GM21786 (cell line): ENCODE measurements at regions not wholly inside any gene's neighbourhood (a gene's known extent, or its start where the extent isn't known, plus 50 kb on each side); places are given as distances from the start of the nearest gene placed in this dataset.

Source experiments
- ATAC-seq: cut with Tn5 transposase; IDR thresholded peaks from one replicate; pipeline ENCODE4 v1.9.1; 2021; ENCODE audit not compliant: unreplicated experiment

- no peak for ATAC-seq
Measured at GRCh38 chr5:136701191-136701590, 335.8 kb upstream of the TRPC7 start.

- ATAC-seq, result no peak
Measured at GRCh38 chr5:136699651-136700050, 334.3 kb upstream of the TRPC7 start.

- no peak for ATAC-seq
Measured at GRCh38 chr5:136698970-136699369, 333.6 kb upstream of the TRPC7 start.

GRCh38 chr5:136694258-136694657 is 328.9 kb upstream of the TRPC7 start:
- ATAC-seq, result no peak

- no peak for ATAC-seq
Measured at GRCh38 chr5:136689552-136689951, 324.2 kb upstream of the TRPC7 start.

GRCh38 chr5:136686192-136686872 is 321.0 kb upstream of the TRPC7 start:
- ATAC-seq, result no peak

GRCh38 chr5:136682986-136683385 is 317.6 kb upstream of the TRPC7 start:
- ATAC-seq, result no peak

- no peak for ATAC-seq
Measured at GRCh38 chr5:136679233-136679632, 313.9 kb upstream of the TRPC7 start.

- ATAC-seq, result no peak
Measured at GRCh38 chr5:136677217-136677616, 311.9 kb upstream of the TRPC7 start.

GRCh38 chr5:136676685-136677084 is 311.3 kb upstream of the TRPC7 start:
- ATAC-seq, result no peak

GRCh38 chr5:136675769-136676168 is 310.4 kb upstream of the TRPC7 start:
- ATAC-seq, result no peak

- ATAC-seq, result no peak
Measured at GRCh38 chr5:136674178-136674577, 308.8 kb upstream of the TRPC7 start.

GRCh38 chr5:136667789-136668188 is 302.4 kb upstream of the TRPC7 start:
- no peak for ATAC-seq

GRCh38 chr5:136666970-136667620 is 301.8 kb upstream of the TRPC7 start:
- ATAC-seq, result peak; percentile 70

- ATAC-seq, result no peak
Measured at GRCh38 chr5:136665331-136665730, 300.0 kb upstream of the TRPC7 start.

- no peak for ATAC-seq
Measured at GRCh38 chr5:136661026-136661425, 295.7 kb upstream of the TRPC7 start.

- no peak for ATAC-seq
Measured at GRCh38 chr5:136656811-136657210, 291.5 kb upstream of the TRPC7 start.

GRCh38 chr5:136655468-136655867 is 290.1 kb upstream of the TRPC7 start:
- no peak for ATAC-seq

- no peak for ATAC-seq
Measured at GRCh38 chr5:136646915-136647314, 281.6 kb upstream of the TRPC7 start.

GRCh38 chr5:136642976-136643375 is 277.6 kb upstream of the TRPC7 start:
- ATAC-seq, result no peak

- no peak for ATAC-seq
Measured at GRCh38 chr5:136639616-136640015, 274.3 kb upstream of the TRPC7 start.

GRCh38 chr5:136638084-136638483 is 272.7 kb upstream of the TRPC7 start:
- no peak for ATAC-seq

- ATAC-seq, result no peak
Measured at GRCh38 chr5:136636001-136636400, 270.7 kb upstream of the TRPC7 start.
